IMR-90 (cell line): ENCODE measurements at regions not wholly inside any gene's neighbourhood (a gene's known extent, or its start where the extent isn't known, plus 50 kb on each side); places are given as distances from the start of the nearest gene placed in this dataset.

ENCODE experiments used
- ATAC-seq: fragments of 200-7000 bp; cut with Tn5 transposase; 2 replicates; pipeline ENCODE4 v1.9.1; 2020; ENCODE audit warnings: low read depth, mild to moderate bottlenecking, moderate library complexity
- BruUV-seq: library from RNA; stranded (reverse); fragments of 400-500 nt; replicated peaks from 2 replicates; lab custom pipeline; 2021; lab: Mats Ljungman, UMichigan
- CTCF ChIA-PET: fragments of 300-600 bp; formaldehyde crosslinking; extraction: SDS; loops from one replicate; lab custom pipeline; 2021; ENCODE audit warnings: antibody characterized with exemption; lab: Yijun Ruan, JAX
- POLR2A ChIA-PET: fragments of 300-600 bp; sonication (Branson Sonifier 250); formaldehyde crosslinking; loops from one replicate; lab custom pipeline; 2022; ENCODE audit warnings: antibody characterized with exemption; ENCODE audit not compliant: unreplicated experiment; lab: Charles Lee
- DNase-seq: peaks from one replicate; pipeline ENCODE4 v3.0.0; 2013
- H2AFZ ChIP-seq: replicated peaks from 2 replicates; pipeline ENCODE3; 2013; ENCODE audit warnings: low read length, mild to moderate bottlenecking; ENCODE audit not compliant: poor library complexity
- H2AK5ac ChIP-seq: 2 replicates; pipeline ENCODE4 v1.6.1; 2013; ENCODE audit warnings: low read depth, low read length, inconsistent platforms
- H2AK9ac ChIP-seq: replicated peaks from 2 replicates; pipeline ENCODE3; 2013; ENCODE audit warnings: mild to moderate bottlenecking, low read depth, low read length, moderate library complexity; ENCODE audit not compliant: poor library complexity
- H2BK120ac ChIP-seq: 2 replicates; pipeline ENCODE4 v1.6.1; 2013; ENCODE audit warnings: low read depth, low read length, inconsistent platforms
- H2BK15ac ChIP-seq: 3 replicates; pipeline ENCODE4 v1.6.1; 2013; ENCODE audit warnings: low read depth, low read length, inconsistent platforms
- H2BK20ac ChIP-seq: 2 replicates; pipeline ENCODE4 v1.6.1; 2013; ENCODE audit warnings: low read depth, mild to moderate bottlenecking, inconsistent platforms, low read length, moderate library complexity
- H2BK5ac ChIP-seq: 2 replicates; pipeline ENCODE4 v1.6.1; 2013; ENCODE audit warnings: mild to moderate bottlenecking, low read depth, low read length, inconsistent platforms; ENCODE audit not compliant: poor library complexity, severe bottlenecking
- H3K14ac ChIP-seq: replicated peaks from 2 replicates; pipeline ENCODE4 v1.6.1; 2013; ENCODE audit warnings: low read depth, low read length, inconsistent platforms
- H3K18ac ChIP-seq: 2 replicates; pipeline ENCODE4 v1.6.1; 2013; ENCODE audit warnings: low read depth, low read length, control low read depth
- H3K23ac ChIP-seq: 2 replicates; pipeline ENCODE4 v1.6.1; 2013; ENCODE audit warnings: low read depth, low read length, inconsistent platforms
- H3K27ac ChIP-seq: 2 replicates; pipeline ENCODE4 v1.5.1; 2013; ENCODE audit warnings: mild to moderate bottlenecking, control low read depth, low read length; ENCODE audit not compliant: insufficient read depth
- H3K27me3 ChIP-seq: 2 replicates; pipeline ENCODE4 v1.6.1; 2013; ENCODE audit warnings: low read length; ENCODE audit not compliant: control insufficient read depth, insufficient read depth
- H3K36me3 ChIP-seq: 2 replicates; pipeline ENCODE4 v1.6.1; 2013; ENCODE audit warnings: low read length, mixed read lengths; ENCODE audit not compliant: control insufficient read depth, insufficient read depth
- H3K4ac ChIP-seq: 2 replicates; pipeline ENCODE4 v1.6.1; 2013; ENCODE audit warnings: low read depth, low read length, inconsistent platforms
- H3K4me1 ChIP-seq: 2 replicates; pipeline ENCODE4 v1.6.1; 2013; ENCODE audit warnings: low read length, mixed read lengths; ENCODE audit not compliant: control insufficient read depth, insufficient read depth
- H3K4me2 ChIP-seq: 2 replicates; pipeline ENCODE4 v1.6.1; 2013; ENCODE audit warnings: low read depth, mild to moderate bottlenecking, control low read depth, low read length, moderate library complexity
- H3K4me3 ChIP-seq: 2 replicates; pipeline ENCODE4 v1.5.1; 2013; ENCODE audit warnings: low read depth, mild to moderate bottlenecking, control low read depth, low read length, moderate library complexity; ENCODE audit not compliant: insufficient read depth
- H3K56ac ChIP-seq: 2 replicates; pipeline ENCODE4 v1.6.1; 2013; ENCODE audit warnings: low read length, inconsistent platforms; ENCODE audit not compliant: insufficient read depth; ENCODE audit errors: extremely low read depth
- H3K79me1 ChIP-seq, 2 experiments: 2 replicates each; pipeline ENCODE4 v1.6.1; 2013; ENCODE audit warnings: low read length in 2 of 2, inconsistent platforms in 1 of 2, low read depth in 1 of 2
- H3K9ac ChIP-seq: 2 replicates; pipeline ENCODE4 v1.6.1; 2013; ENCODE audit warnings: low read depth, low read length, control low read depth
- H3K9me1 ChIP-seq: 2 replicates; pipeline ENCODE4 v1.6.1; 2013; ENCODE audit warnings: low read length, inconsistent platforms; ENCODE audit not compliant: insufficient read depth
- H3K9me3 ChIP-seq: 2 replicates; pipeline ENCODE4 v1.6.1; 2013; ENCODE audit warnings: low read length; ENCODE audit not compliant: control insufficient read depth, insufficient read depth
- H4K20me1 ChIP-seq: 2 replicates; pipeline ENCODE4 v1.6.1; 2013; ENCODE audit warnings: low read length, inconsistent platforms; ENCODE audit not compliant: insufficient read depth
- H4K5ac ChIP-seq: 2 replicates; pipeline ENCODE4 v1.6.1; 2013; ENCODE audit warnings: mild to moderate bottlenecking, low read depth, low read length, control low read depth
- H4K8ac ChIP-seq, 2 experiments: 2 replicates each; pipeline ENCODE4 v1.6.1; 2013; ENCODE audit warnings: low read depth in 2 of 2, low read length in 2 of 2, control low read depth in 1 of 2, inconsistent platforms in 1 of 2
- H4K91ac ChIP-seq: 2 replicates; pipeline ENCODE4 v1.6.1; 2013; ENCODE audit warnings: low read depth, low read length, inconsistent platforms; ENCODE audit not compliant: insufficient read depth
- NFE2L2 ChIP-seq: fragments of 150-350 bp; IDR thresholded peaks from 2 replicates; pipeline ENCODE4 v1.6.1; 2016; ENCODE audit warnings: low read depth, mild to moderate bottlenecking, low read length
- RCOR1 ChIP-seq: IDR thresholded peaks from 2 replicates; pipeline ENCODE4 v1.6.1; 2012; ENCODE audit warnings: mild to moderate bottlenecking, low read length, improper control_type of control experiment; ENCODE audit not compliant: insufficient replicate concordance
- WGBS, 2 experiments: methylation state at CpG; one replicate each; pipeline versions ENCODE4 v1.1.5 to v1.1.7; 2013; ENCODE audit warnings: missing lambda C conversion rate in 2 of 2; ENCODE audit not compliant: insufficient read length in 1 of 2; ENCODE audit errors: extremely low coverage in 2 of 2; 5-methylcytosine and 5-hydroxymethylcytosine counted together
- dilution Hi-C: fragments of 300-500 bp; cut with HindIII; formaldehyde crosslinking; loops from one replicate; pipeline ENCODE4 v1.14.3; 2018; ENCODE audit warnings: low sequenced_read_pairs; ENCODE audit not compliant: unreplicated experiment
- in situ Hi-C: fragments of 300-500 bp; cut with MboI; formaldehyde crosslinking; loops from 3 replicates; pipeline ENCODE4 v1.14.3; 2019; ENCODE audit warnings: low sequenced_read_pairs, inconsistent platforms, mixed read lengths
- intact Hi-C: fragments of 100-400 bp; cut with micrococcal nuclease; formaldehyde crosslinking; loops from 2 replicates; pipeline ENCODE4 v1.10.0; 2022

DNA sequence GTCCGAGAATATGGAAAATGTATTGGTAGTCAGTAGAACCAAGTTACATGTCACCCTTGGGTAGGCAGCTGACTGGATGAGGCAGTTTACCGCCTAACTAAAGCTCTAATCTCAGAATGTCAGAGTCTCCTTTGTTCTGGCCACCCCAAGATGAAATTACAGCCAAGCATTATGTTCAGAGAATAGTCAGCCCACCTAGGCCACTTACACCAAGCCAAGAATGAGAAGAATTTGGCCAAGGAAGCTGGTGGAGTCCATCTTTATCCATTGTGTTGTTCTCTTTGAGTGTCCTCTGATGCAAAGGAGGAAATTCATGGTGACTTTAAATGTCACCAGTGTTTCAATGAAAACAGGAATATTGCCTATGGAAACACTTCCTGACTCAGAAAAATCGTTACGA, 275.1 kb upstream of the MAP3K1 start:
- H3K56ac ChIP-seq = no peak overlapping the region
- H3K4me2 ChIP-seq = no peak overlapping the region
- H3K14ac ChIP-seq = no peak overlapping the region
- H3K27ac ChIP-seq = no peak overlapping the region
- no peaks in the 10 kb centered on the region for H3K36me3 ChIP-seq
- H3K9ac ChIP-seq = no peak overlapping the region
- no peak overlapping the region for H4K5ac ChIP-seq
- H2BK5ac ChIP-seq = no peak overlapping the region
- DNase-seq (no peak), ATAC-seq (no peak)
- no peaks in the 10 kb centered on the region for H3K27me3 ChIP-seq
- no peak overlapping the region for H4K8ac ChIP-seq
- H3K4me1 ChIP-seq = peaks cover 7% of the 10 kb centered on the region; the same call in 1 of the 2 replicates
- POLR2A ChIA-PET = no interaction called here
- H3K23ac ChIP-seq = no peak overlapping the region
- in situ Hi-C loops (no loop called here), intact Hi-C loops (no loop called here), dilution Hi-C loops (no loop called here)
- no peak overlapping the region for H2AK9ac ChIP-seq
- H4K91ac ChIP-seq = no peak overlapping the region
- no TSS peak for BruUV-seq
- H4K20me1 ChIP-seq = no peaks in the 10 kb centered on the region
- no peaks in the 10 kb centered on the region for H3K9me3 ChIP-seq
- H2BK120ac ChIP-seq = no peak overlapping the region
- CTCF ChIA-PET = interaction anchor here (0.9 kb wide), 1 partner anchor 9 kb away, joined by 3 read pairs; no protein-coding TSS in a partner anchor
- H3K4me3 ChIP-seq = no peak overlapping the region
- H2AFZ ChIP-seq = no peak overlapping the region
- no peak overlapping the region for H3K4ac ChIP-seq
- peaks cover 4% of the 10 kb centered on the region; the same call in 1 of the 2 replicates for H3K9me1 ChIP-seq
- TF ChIP-seq RCOR1 = no peak
- TF ChIP-seq NFE2L2 = no peak
- H3K18ac ChIP-seq = no peak overlapping the region
- no peak overlapping the region for H2BK20ac ChIP-seq
- no peak overlapping the region for H2BK15ac ChIP-seq
- no peaks in the 10 kb centered on the region for H3K79me1 ChIP-seq
- WGBS, 2 experiments = 100% methylated on average over 1 of the region's 4 CpGs; no CpG with 5 or more reads in 1 of the 2 experiments
- H2AK5ac ChIP-seq = no peak overlapping the region
